ENCODE measurements at regions not wholly inside any gene's neighbourhood (a gene's known extent, or its start where the extent isn't known, plus 50 kb on each side); places are given as distances from the start of the nearest gene placed in this dataset.

GRCh38 chr9:90340421-90340820 lies 302.2 kb downstream of the DIRAS2 start:
- Histone ChIP-seq H3F3A (ENCODE audit: insufficient read depth, low read length, poor library complexity, severe bottlenecking) (no peaks in the 10 kb centered on the region), H3K36me3 (ENCODE audit: insufficient read depth, low read length) (no peaks in the 10 kb centered on the region), H3K9me2 (ENCODE audit: insufficient read depth, low read length) (no peaks in the 10 kb centered on the region), H3K9me3 (ENCODE audit: low read length) (no peaks in the 10 kb centered on the region), H3K4me2 (ENCODE audit: low read length) (no peak overlapping the region), H2AFZ (ENCODE audit: low read depth, low read length) (no peak overlapping the region), H3K79me2 (replicated peaks; ENCODE audit: insufficient read depth, low read length) (no peaks in the 10 kb centered on the region), H3K27me3 (ENCODE audit: insufficient read depth, low read depth, low read length) (no peaks in the 10 kb centered on the region), H3K4me3 (ENCODE audit: low read length) (no peak overlapping the region), H3K9ac (ENCODE audit: low read length) (no peak overlapping the region), H4K20me1 (ENCODE audit: insufficient read depth) (no peaks in the 10 kb centered on the region), H3K27ac (ENCODE audit: low read length) (no peak overlapping the region)
- TF ChIP-seq CTCF (IDR thresholded peaks at IDR 0.05; ENCODE audit: poor library complexity, severe bottlenecking) (no peak), REST (IDR thresholded peaks at IDR 0.05; ENCODE audit: borderline replicate concordance) (no peak), SMC3 (conservative IDR thresholded peaks at IDR 0.05; ENCODE audit: poor library complexity) (no peak), TAF1 (IDR thresholded peaks at IDR 0.05; ENCODE audit: low read depth) (no peak), EZH2 (IDR thresholded peaks at IDR 0.05; ENCODE audit: borderline replicate concordance, insufficient read depth, low read length, poor library complexity, severe bottlenecking) (no peak), RAD21 (conservative IDR thresholded peaks at IDR 0.05) (no peak), POLR2AphosphoS5 (IDR thresholded peaks at IDR 0.05) (no peak), EP300 (conservative IDR thresholded peaks at IDR 0.05; ENCODE audit: poor library complexity, severe bottlenecking) (no peak), MXI1 (conservative IDR thresholded peaks at IDR 0.05; ENCODE audit: poor library complexity, severe bottlenecking) (no peak)

GRCh38 chr9:90342607-90343006 lies 300.0 kb downstream of the DIRAS2 start:
- no peak overlapping the region for H3K4me3 ChIP-seq (ENCODE audit: low read length)
- H3K9me2 ChIP-seq (ENCODE audit: insufficient read depth, low read length), result no peaks in the 10 kb centered on the region
- no peak overlapping the region for H3K9ac ChIP-seq (ENCODE audit: low read length)
- TF ChIP-seq TAF1 (IDR thresholded peaks at IDR 0.05; ENCODE audit: low read depth) (no peak), EZH2 (IDR thresholded peaks at IDR 0.05; ENCODE audit: borderline replicate concordance, insufficient read depth, low read length, poor library complexity, severe bottlenecking) (no peak), RAD21 (conservative IDR thresholded peaks at IDR 0.05) (no peak), REST (IDR thresholded peaks at IDR 0.05; ENCODE audit: borderline replicate concordance) (no peak), EP300 (conservative IDR thresholded peaks at IDR 0.05; ENCODE audit: poor library complexity, severe bottlenecking) (no peak), CTCF (IDR thresholded peaks at IDR 0.05; ENCODE audit: poor library complexity, severe bottlenecking) (no peak), SMC3 (conservative IDR thresholded peaks at IDR 0.05; ENCODE audit: poor library complexity) (no peak), MXI1 (conservative IDR thresholded peaks at IDR 0.05; ENCODE audit: poor library complexity, severe bottlenecking) (no peak), POLR2AphosphoS5 (IDR thresholded peaks at IDR 0.05) (no peak)
- H3F3A ChIP-seq (ENCODE audit: insufficient read depth, low read length, poor library complexity, severe bottlenecking), result no peaks in the 10 kb centered on the region
- H3K9me3 ChIP-seq (ENCODE audit: low read length), result no peaks in the 10 kb centered on the region
- no peak overlapping the region for H3K4me2 ChIP-seq (ENCODE audit: low read length)
- H4K20me1 ChIP-seq (ENCODE audit: insufficient read depth), result no peaks in the 10 kb centered on the region
- no peaks in the 10 kb centered on the region for H3K36me3 ChIP-seq (ENCODE audit: insufficient read depth, low read length)
- no peak overlapping the region for H2AFZ ChIP-seq (ENCODE audit: low read depth, low read length)
- no peak overlapping the region for H3K27ac ChIP-seq (ENCODE audit: low read length)
- H3K27me3 ChIP-seq (ENCODE audit: insufficient read depth, low read depth, low read length), result no peaks in the 10 kb centered on the region
- no peaks in the 10 kb centered on the region for H3K79me2 ChIP-seq (replicated peaks; ENCODE audit: insufficient read depth, low read length)
